OCI-LY7 (cell line): ENCODE measurements at regions not wholly inside any gene's neighbourhood (a gene's known extent, or its start where the extent isn't known, plus 50 kb on each side); places are given as distances from the start of the nearest gene placed in this dataset.

ENCODE experiments used
- BruUV-seq: library from RNA; stranded (reverse); fragments of 400-500 nt; replicated peaks from 2 replicates; lab custom pipeline; 2021; lab: Mats Ljungman, UMichigan
- CTCF ChIA-PET: fragments of 300-600 bp; sonication (Branson Sonifier 250); formaldehyde crosslinking; loops from one replicate; lab custom pipeline; 2022; ENCODE audit warnings: antibody characterized with exemption; ENCODE audit not compliant: unreplicated experiment; lab: Charles Lee
- POLR2A ChIA-PET: fragments of 300-600 bp; sonication (Branson Sonifier 250); formaldehyde crosslinking; loops from one replicate; lab custom pipeline; 2022; ENCODE audit warnings: antibody characterized with exemption; lab: Charles Lee
- DNase-seq: peaks from one replicate; pipeline ENCODE4 v3.0.0-alpha.2; 2015; ENCODE audit warnings: low spot score
- H2AFZ ChIP-seq: fragments of 200-600 bp; sonication (generic), shearing (Covaris generic); 2 replicates; pipeline ENCODE4 v1.6.1; 2014; ENCODE audit warnings: mild to moderate bottlenecking, antibody characterized with exemption, low read length, moderate library complexity
- H3K27ac ChIP-seq: fragments of 200-600 bp; sonication (generic); 2 replicates; pipeline ENCODE4 v1.5.1; 2014; ENCODE audit warnings: mixed run types, low read depth, mild to moderate bottlenecking, moderate library complexity, low read length, inconsistent platforms; ENCODE audit not compliant: poor library complexity, severe bottlenecking
- H3K36me3 ChIP-seq: fragments of 200-600 bp; sonication (generic); 2 replicates; pipeline ENCODE4 v1.6.1; 2014; ENCODE audit warnings: mild to moderate bottlenecking, antibody characterized with exemption, low read length, moderate library complexity, mixed read lengths; ENCODE audit not compliant: insufficient read depth
- H3K4me1 ChIP-seq: fragments of 200-600 bp; sonication (generic); 2 replicates; pipeline ENCODE4 v1.5.1; 2014; ENCODE audit warnings: mild to moderate bottlenecking, low read length; ENCODE audit not compliant: insufficient read depth, poor library complexity, severe bottlenecking
- H3K4me2 ChIP-seq: fragments of 200-600 bp; sonication (generic); 2 replicates; pipeline ENCODE4 v1.6.1; 2014; ENCODE audit warnings: mild to moderate bottlenecking, low read length
- H3K4me3 ChIP-seq: fragments of 200-600 bp; sonication (generic); 2 replicates; pipeline ENCODE4 v1.5.1; 2014; ENCODE audit warnings: mild to moderate bottlenecking, low read depth, low read length; ENCODE audit not compliant: poor library complexity, severe bottlenecking
- H3K79me2 ChIP-seq: fragments of 200-600 bp; sonication (generic); 2 replicates; pipeline ENCODE4 v1.6.1; 2016; ENCODE audit warnings: low read depth, mild to moderate bottlenecking, low read length, moderate library complexity, mixed read lengths; ENCODE audit not compliant: insufficient read depth
- H3K9me2 ChIP-seq: fragments of 200-600 bp; sonication (generic); 2 replicates; pipeline ENCODE4 v1.6.1; 2016; ENCODE audit warnings: mild to moderate bottlenecking, low read length, mixed read lengths; ENCODE audit not compliant: insufficient read depth
- H3K9me3 ChIP-seq: fragments of 200-600 bp; sonication (generic); 2 replicates; pipeline ENCODE4 v1.6.1; 2014; ENCODE audit warnings: mild to moderate bottlenecking, mixed run types, low read length, mixed read lengths
- H4K20me1 ChIP-seq: fragments of 200-600 bp; sonication (generic); 2 replicates; pipeline ENCODE4 v1.6.1; 2014; ENCODE audit warnings: mild to moderate bottlenecking, antibody characterized with exemption, low read length, moderate library complexity, mixed read lengths; ENCODE audit not compliant: insufficient read depth
- EZH2phosphoT487 ChIP-seq: fragments of 200-600 bp; sonication (generic); IDR thresholded peaks from 2 replicates; pipeline ENCODE4 v1.6.1; 2018; ENCODE audit warnings: low read depth, borderline replicate concordance, mild to moderate bottlenecking, mixed run types, antibody characterized with exemption, low read length, moderate library complexity, mixed read lengths
- intact Hi-C: fragments of 100-400 bp; cut with micrococcal nuclease; formaldehyde crosslinking; loops from one replicate; pipeline ENCODE4 v1.10.0; 2022; ENCODE audit not compliant: unreplicated experiment
- TF ChIP-seq, protein P1 (sequence below): fragments of 200-600 bp; sonication (generic); conservative IDR thresholded peaks from 2 replicates; pipeline ENCODE4 v1.5.1; 2014; ENCODE audit warnings: mild to moderate bottlenecking, antibody characterized with exemption, low read length, moderate library complexity, mixed read lengths

- Histone ChIP-seq H4K20me1 (no peaks in the 10 kb centered on the region), H3K36me3 (no peaks in the 10 kb centered on the region), H2AFZ (no peak overlapping the region), H3K9me2 (no peaks in the 10 kb centered on the region), H3K79me2 (no peaks in the 10 kb centered on the region), H3K4me3 (no peak overlapping the region), H3K9me3 (no peaks in the 10 kb centered on the region), H3K4me1 (no peaks in the 10 kb centered on the region), H3K27ac (no peak overlapping the region), H3K4me2 (no peak overlapping the region)
- no TSS peak for BruUV-seq
- ChIA-PET CTCF (no interaction called here), POLR2A (no interaction called here)
- intact Hi-C loops = no loop called here
- no peak for DNase-seq
- TF ChIP-seq, protein P1, sequence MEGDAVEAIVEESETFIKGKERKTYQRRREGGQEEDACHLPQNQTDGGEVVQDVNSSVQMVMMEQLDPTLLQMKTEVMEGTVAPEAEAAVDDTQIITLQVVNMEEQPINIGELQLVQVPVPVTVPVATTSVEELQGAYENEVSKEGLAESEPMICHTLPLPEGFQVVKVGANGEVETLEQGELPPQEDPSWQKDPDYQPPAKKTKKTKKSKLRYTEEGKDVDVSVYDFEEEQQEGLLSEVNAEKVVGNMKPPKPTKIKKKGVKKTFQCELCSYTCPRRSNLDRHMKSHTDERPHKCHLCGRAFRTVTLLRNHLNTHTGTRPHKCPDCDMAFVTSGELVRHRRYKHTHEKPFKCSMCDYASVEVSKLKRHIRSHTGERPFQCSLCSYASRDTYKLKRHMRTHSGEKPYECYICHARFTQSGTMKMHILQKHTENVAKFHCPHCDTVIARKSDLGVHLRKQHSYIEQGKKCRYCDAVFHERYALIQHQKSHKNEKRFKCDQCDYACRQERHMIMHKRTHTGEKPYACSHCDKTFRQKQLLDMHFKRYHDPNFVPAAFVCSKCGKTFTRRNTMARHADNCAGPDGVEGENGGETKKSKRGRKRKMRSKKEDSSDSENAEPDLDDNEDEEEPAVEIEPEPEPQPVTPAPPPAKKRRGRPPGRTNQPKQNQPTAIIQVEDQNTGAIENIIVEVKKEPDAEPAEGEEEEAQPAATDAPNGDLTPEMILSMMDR = no peak
- TF ChIP-seq EZH2phosphoT487 = no peak
Measured at GRCh38 chr1:164930241-164930640, 371.3 kb downstream of the PBX1 start.

DNA sequence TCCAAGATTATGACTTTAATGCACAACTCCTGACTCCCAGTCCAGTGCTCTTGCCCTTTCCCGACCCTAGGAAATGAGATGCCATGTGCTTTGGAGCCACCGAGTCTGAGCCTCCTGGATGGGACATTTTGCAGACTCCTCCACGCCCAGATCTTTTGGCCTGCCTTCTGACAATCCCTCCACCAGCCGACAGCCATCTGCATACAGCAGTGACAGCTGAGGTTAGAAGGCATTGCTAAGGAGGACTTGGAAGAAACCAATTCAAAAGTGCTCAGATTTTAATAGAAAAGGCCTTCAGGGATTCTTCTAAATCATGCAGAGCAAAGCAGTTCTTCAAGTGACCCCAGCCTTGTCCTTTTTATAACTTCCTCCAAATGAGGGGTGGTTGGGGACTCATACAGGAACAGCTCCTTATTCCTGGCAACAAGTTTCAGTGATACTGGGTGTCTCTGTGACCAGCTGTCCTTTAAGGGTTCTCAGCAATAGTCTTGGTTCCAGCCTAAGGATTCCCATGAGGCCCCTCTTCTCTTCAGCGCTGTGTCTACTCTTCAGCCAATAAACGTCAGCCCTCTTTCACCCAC is 369.3 kb downstream of the PBX1 start:
- CTCF ChIA-PET = no interaction called here
- no peaks in the 10 kb centered on the region for H3K9me2 ChIP-seq
- no peaks in the 10 kb centered on the region for H3K79me2 ChIP-seq
- TF ChIP-seq EZH2phosphoT487 = no peak
- TF ChIP-seq, protein P1 = no peak
- H3K4me2 ChIP-seq = no peak overlapping the region
- DNase-seq = no peak
- H3K36me3 ChIP-seq = no peaks in the 10 kb centered on the region
- no peak overlapping the region for H3K4me3 ChIP-seq
- H3K9me3 ChIP-seq = no peaks in the 10 kb centered on the region
- POLR2A ChIA-PET = no interaction called here
- H2AFZ ChIP-seq = no peak overlapping the region
- no peak overlapping the region for H3K27ac ChIP-seq
- intact Hi-C loops = no loop called here
- no peaks in the 10 kb centered on the region for H4K20me1 ChIP-seq
- BruUV-seq = no TSS peak
- H3K4me1 ChIP-seq = no peaks in the 10 kb centered on the region

GRCh38 chr1:164926107-164926506 is 367.1 kb downstream of the PBX1 start:
- no peaks in the 10 kb centered on the region for H3K36me3 ChIP-seq
- no peaks in the 10 kb centered on the region for H3K79me2 ChIP-seq
- BruUV-seq = no TSS peak
- H3K4me2 ChIP-seq = no peak overlapping the region
- H3K27ac ChIP-seq = no peak overlapping the region
- no peak overlapping the region for H2AFZ ChIP-seq
- H3K4me1 ChIP-seq = no peaks in the 10 kb centered on the region
- ChIA-PET CTCF (no interaction called here), POLR2A (interaction anchor here (1.1 kb wide), 1 partner anchor 13 kb away, joined by 3 read pairs; no protein-coding TSS in a partner anchor)
- TF ChIP-seq, protein P1 = no peak
- no peak for TF ChIP-seq EZH2phosphoT487
- intact Hi-C loops = no loop called here
- no peak overlapping the region for H3K4me3 ChIP-seq
- H4K20me1 ChIP-seq = no peaks in the 10 kb centered on the region
- DNase-seq = no peak
- H3K9me2 ChIP-seq = no peaks in the 10 kb centered on the region
- H3K9me3 ChIP-seq = no peaks in the 10 kb centered on the region
